Choroid plexus epithelial cell (primary cell): ENCODE measurements at regions not wholly inside any gene's neighbourhood (a gene's known extent, or its start where the extent isn't known, plus 50 kb on each side); places are given as distances from the start of the nearest gene placed in this dataset.

Experiments
- DNase-seq: peaks from one replicate; pipeline ENCODE4 v3.0.0-alpha.2; 2010; ENCODE audit warnings: low read depth
- H3K4me3 ChIP-seq: 2 replicates; pipeline ENCODE4 v1.5.1; 2011; ENCODE audit warnings: low read depth, mild to moderate bottlenecking, control low read depth, low read length, moderate library complexity
- CTCF ChIP-seq: conservative IDR thresholded peaks from 2 replicates; pipeline ENCODE4 v1.5.1; 2011; ENCODE audit warnings: low read depth, mild to moderate bottlenecking, control low read depth, inconsistent platforms, low read length, moderate library complexity

GRCh38 chr2:147019311-147019710, 825.5 kb upstream of the ACVR2A start:
- no peak for TF ChIP-seq CTCF
- no peak overlapping the region for H3K4me3 ChIP-seq
- DNase-seq: no peak

GRCh38 chr2:147017951-147018645, 826.7 kb upstream of the ACVR2A start:
- H3K4me3 ChIP-seq: no peak overlapping the region
- peak; percentile 22 for DNase-seq
- TF ChIP-seq CTCF: no peak

- no peak for DNase-seq
- TF ChIP-seq CTCF: no peak
- H3K4me3 ChIP-seq: no peak overlapping the region
These were observed 828.6 kb upstream of the ACVR2A start for GRCh38 chr2:147016181-147016580.

GRCh38 chr2:147015591-147015990, 829.2 kb upstream of the ACVR2A start:
- DNase-seq: no peak
- no peak for TF ChIP-seq CTCF
- H3K4me3 ChIP-seq: no peak overlapping the region

GRCh38 chr2:147013696-147014392, 831.0 kb upstream of the ACVR2A start:
- no peak overlapping the region for H3K4me3 ChIP-seq
- no peak for DNase-seq

GRCh38 chr2:147008481-147008880, 836.3 kb upstream of the ACVR2A start:
- DNase-seq: peak; percentile 33
- TF ChIP-seq CTCF: no peak
- no peak overlapping the region for H3K4me3 ChIP-seq

More at GRCh38 chr2:147013696-147014392, 831.0 kb upstream of the ACVR2A start:
- TF ChIP-seq CTCF: no peak

- DNase-seq: peak; percentile 41
- H3K4me3 ChIP-seq: no peak overlapping the region
- no peak for TF ChIP-seq CTCF
These were observed 838.1 kb upstream of the ACVR2A start for GRCh38 chr2:147006736-147007141.
